ENCODE measurements at regions not wholly inside any gene's neighbourhood (a gene's known extent, or its start where the extent isn't known, plus 50 kb on each side); places are given as distances from the start of the nearest gene placed in this dataset.

GRCh38 chr3:150073031-150073430 lies 102.3 kb upstream of the PFN2 start:
- peaks cover 74% of the 10 kb centered on the region for H3K4me1 Mint-ChIP-seq
- H3K36me3 Mint-ChIP-seq (ENCODE audit: low read depth) = no peaks in the 10 kb centered on the region
- peak overlapping the region in 2 of 3 experiments; percentile 34 to 81 for H3K27ac Mint-ChIP-seq
- H3K4me3 Mint-ChIP-seq = no peak overlapping the region
- no peak for TF ChIP-seq CTCF (IDR thresholded peaks at IDR 0.05; ENCODE audit: unreplicated experiment in 3 of 3)
- peaks cover 22% of the 10 kb centered on the region for H3K27me3 Mint-ChIP-seq (ENCODE audit: low read depth)
- peaks cover 3% of the 10 kb centered on the region for H3K9me3 Mint-ChIP-seq

- H3K36me3 Mint-ChIP-seq (ENCODE audit: low read depth) = no peaks in the 10 kb centered on the region
- no peak overlapping the region for H3K4me3 Mint-ChIP-seq
- TF ChIP-seq CTCF (IDR thresholded peaks at IDR 0.05; ENCODE audit: unreplicated experiment in 3 of 3) = no peak
- H3K27ac Mint-ChIP-seq = peak overlapping the region in 1 of 3 experiments; percentile 34
- peaks cover 70% of the 10 kb centered on the region for H3K4me1 Mint-ChIP-seq
- H3K27me3 Mint-ChIP-seq (ENCODE audit: low read depth) = peaks cover 26% of the 10 kb centered on the region
- peaks cover 3% of the 10 kb centered on the region for H3K9me3 Mint-ChIP-seq
These were observed 101.9 kb upstream of the PFN2 start for GRCh38 chr3:150072576-150072975.

- Mint-ChIP-seq H3K36me3 (ENCODE audit: low read depth) (no peaks in the 10 kb centered on the region), H3K27me3 (ENCODE audit: low read depth) (peaks cover 31% of the 10 kb centered on the region), H3K4me3 (no peak overlapping the region), H3K27ac (peak overlapping the region in 1 of 3 experiments; percentile 9), H3K9me3 (no peaks in the 10 kb centered on the region), H3K4me1 (peaks cover 62% of the 10 kb centered on the region)
- no peak for TF ChIP-seq CTCF (IDR thresholded peaks at IDR 0.05; ENCODE audit: unreplicated experiment in 3 of 3)
These were observed 99.6 kb upstream of the PFN2 start for GRCh38 chr3:150070271-150070670.

- no peak for TF ChIP-seq CTCF (IDR thresholded peaks at IDR 0.05; ENCODE audit: unreplicated experiment in 3 of 3)
- Mint-ChIP-seq H3K27me3 (ENCODE audit: low read depth) (peaks cover 35% of the 10 kb centered on the region), H3K9me3 (no peaks in the 10 kb centered on the region)
These were observed 98.9 kb upstream of the PFN2 start for GRCh38 chr3:150069633-150070032.

GRCh38 chr3:150069154-150069527 lies 98.4 kb upstream of the PFN2 start:
- H3K27me3 Mint-ChIP-seq (ENCODE audit: low read depth) = peaks cover 35% of the 10 kb centered on the region
- no peak for TF ChIP-seq CTCF (IDR thresholded peaks at IDR 0.05; ENCODE audit: unreplicated experiment in 3 of 3)
- H3K27ac Mint-ChIP-seq = peak overlapping the region in 1 of 3 experiments; percentile 2
- H3K9me3 Mint-ChIP-seq = no peaks in the 10 kb centered on the region
- no peaks in the 10 kb centered on the region for H3K36me3 Mint-ChIP-seq (ENCODE audit: low read depth)
- H3K4me3 Mint-ChIP-seq = no peak overlapping the region
- peaks cover 51% of the 10 kb centered on the region for H3K4me1 Mint-ChIP-seq

More at GRCh38 chr3:150069633-150070032, 98.9 kb upstream of the PFN2 start:
- Mint-ChIP-seq H3K4me3 (no peak overlapping the region), H3K36me3 (ENCODE audit: low read depth) (no peaks in the 10 kb centered on the region), H3K4me1 (peaks cover 56% of the 10 kb centered on the region), H3K27ac (peak overlapping the region in 2 of 3 experiments; percentile 1 to 2)

- Mint-ChIP-seq H3K4me1 (peaks cover 50% of the 10 kb centered on the region), H3K9me3 (no peaks in the 10 kb centered on the region), H3K27me3 (ENCODE audit: low read depth) (peaks cover 35% of the 10 kb centered on the region)
These were observed 97.9 kb upstream of the PFN2 start for GRCh38 chr3:150068440-150069153.

More at GRCh38 chr3:150068440-150069153, 97.9 kb upstream of the PFN2 start:
- no peak overlapping the region for H3K4me3 Mint-ChIP-seq
- H3K27ac Mint-ChIP-seq = no peak overlapping the region
- no peaks in the 10 kb centered on the region for H3K36me3 Mint-ChIP-seq (ENCODE audit: low read depth)
- no peak for TF ChIP-seq CTCF (IDR thresholded peaks at IDR 0.05; ENCODE audit: unreplicated experiment in 3 of 3)
